Myocyte (in vitro differentiated cells): ENCODE measurements at regions not wholly inside any gene's neighbourhood (a gene's known extent, or its start where the extent isn't known, plus 50 kb on each side); places are given as distances from the start of the nearest gene placed in this dataset.
"Not testable (repeated sequence)": the region's sequence is repeated elsewhere in the genome, so short reads cannot be mapped to it uniquely, and the experiment has no call there.

Experiments used
- DNase-seq: peaks from one replicate; pipeline ENCODE4 v3.0.0-alpha.2; 2012; ENCODE audit warnings: low read depth

DNA sequence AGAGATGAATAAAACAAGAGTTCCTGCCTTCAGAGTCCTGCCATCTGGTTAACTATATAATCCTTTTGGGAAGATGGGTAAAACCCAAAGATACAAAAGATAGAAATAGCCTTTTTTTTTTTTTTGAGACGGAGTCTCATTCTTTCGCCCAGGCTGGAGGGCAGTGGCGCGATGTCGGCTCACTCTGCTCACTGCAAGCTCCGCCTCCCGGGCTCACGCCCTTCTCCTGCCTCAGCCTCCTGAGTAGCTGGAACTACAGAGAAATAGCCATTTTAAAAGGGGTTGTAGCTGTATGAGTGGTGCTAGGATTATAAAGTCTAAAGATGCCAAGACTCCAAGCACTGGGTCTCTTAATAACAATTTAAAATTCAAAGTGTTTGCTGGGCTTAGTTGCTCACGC is 97.2 kb downstream of the KDR start:
- DNase-seq, result no peak

- no peak for DNase-seq
Observed at GRCh38 chr4:55027596-55027995, 97.8 kb downstream of the KDR start.

GRCh38 chr4:55025456-55025855 is 99.9 kb downstream of the KDR start:
- DNase-seq, result not testable (repeated sequence)

- DNase-seq, result no peak
Observed at GRCh38 chr4:55023030-55023429, 102.4 kb downstream of the KDR start.

- no peak for DNase-seq
Observed at GRCh38 chr4:55021214-55021613, 104.2 kb downstream of the KDR start.

GRCh38 chr4:55020131-55020530 is 105.3 kb downstream of the KDR start:
- DNase-seq, result no peak

GRCh38 chr4:55018978-55019377 is 106.4 kb downstream of the KDR start:
- no peak for DNase-seq

DNA sequence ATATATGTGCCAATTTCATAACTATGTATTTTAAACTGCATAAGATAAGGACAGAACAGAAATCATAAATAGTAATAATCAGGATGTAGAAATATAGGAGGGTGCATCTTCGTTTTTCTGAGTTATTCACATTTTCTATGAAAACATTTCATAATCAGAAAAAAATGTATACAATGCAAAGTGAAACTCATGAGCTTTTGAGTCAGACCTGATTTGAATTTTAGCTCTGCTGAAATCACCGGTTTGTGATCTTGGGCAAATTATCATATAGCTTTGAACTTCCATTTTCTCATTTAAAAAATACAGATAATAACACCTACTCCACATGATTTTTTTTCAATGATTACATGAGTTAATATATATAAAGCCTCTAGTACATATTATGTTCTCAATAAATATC is 106.9 kb downstream of the KDR start:
- no peak for DNase-seq

- DNase-seq, result no peak
Observed at GRCh38 chr4:55017406-55017805, 108.0 kb downstream of the KDR start.

DNA sequence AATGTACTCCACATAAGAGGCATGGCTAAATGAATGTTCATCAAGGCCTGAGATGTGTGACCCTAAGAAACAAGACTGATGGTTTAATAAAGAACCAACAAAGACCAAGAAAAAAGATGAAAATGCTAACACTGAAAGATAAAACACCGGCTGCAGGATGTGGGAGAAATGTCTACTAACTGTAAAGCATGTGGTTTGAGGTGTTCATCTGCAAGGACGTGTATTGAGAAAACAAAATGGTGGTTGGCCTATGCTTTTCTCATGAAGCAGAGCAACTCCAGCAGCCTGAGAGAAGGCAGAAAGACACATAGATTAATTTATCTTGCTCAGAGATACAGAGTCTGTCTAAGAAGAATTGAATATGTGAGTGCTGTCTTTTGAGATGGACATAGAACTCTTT is 109.3 kb downstream of the KDR start:
- DNase-seq, result no peak

GRCh38 chr4:55014876-55015275 is 110.5 kb downstream of the KDR start:
- DNase-seq, result no peak

GRCh38 chr4:55013431-55013955 is 111.9 kb downstream of the KDR start:
- peak; percentile 20 for DNase-seq

DNA sequence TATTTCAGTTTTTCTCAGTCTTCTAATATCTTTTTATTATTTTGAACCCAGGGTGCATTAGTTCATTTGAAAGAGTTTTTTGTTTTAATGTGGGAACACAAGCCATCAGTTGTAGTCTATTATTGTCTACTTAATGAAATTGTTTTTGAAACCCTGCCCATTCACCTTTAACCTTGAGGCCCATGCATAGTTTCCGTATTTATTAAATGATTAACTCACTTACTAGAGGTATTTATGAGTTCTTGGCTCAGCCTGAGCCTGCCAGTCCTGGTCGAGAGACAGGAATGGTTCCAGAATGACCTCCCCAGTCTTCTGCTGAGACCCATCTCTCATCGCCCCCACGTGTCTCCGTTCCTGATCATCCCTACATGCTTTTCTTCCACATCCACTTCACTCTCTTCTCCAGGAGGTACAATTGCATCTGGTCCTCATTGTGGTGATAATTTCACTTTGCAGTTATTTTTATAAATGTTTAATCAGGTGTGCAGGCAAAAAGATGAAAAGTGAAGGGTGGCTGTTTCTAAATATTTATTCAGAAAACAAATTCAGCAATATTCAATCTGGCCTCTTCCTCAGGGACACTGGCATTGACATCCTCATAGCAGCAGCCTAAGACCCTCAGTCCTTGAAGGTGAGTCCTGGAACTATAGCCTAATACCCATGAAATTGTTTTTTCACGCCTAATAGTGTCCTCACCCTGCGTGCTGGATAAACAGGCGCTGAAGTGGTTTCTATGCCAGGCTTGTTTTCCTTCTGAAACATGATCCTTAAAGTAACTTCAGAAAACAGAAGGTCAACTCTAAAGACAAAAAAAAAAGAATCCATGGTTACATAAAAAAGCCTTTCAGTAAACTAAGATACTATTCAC is 112.8 kb downstream of the KDR start:
- DNase-seq, result peak; percentile 15

- DNase-seq, result no peak
Observed at GRCh38 chr4:55011761-55012160, 113.6 kb downstream of the KDR start.

DNA sequence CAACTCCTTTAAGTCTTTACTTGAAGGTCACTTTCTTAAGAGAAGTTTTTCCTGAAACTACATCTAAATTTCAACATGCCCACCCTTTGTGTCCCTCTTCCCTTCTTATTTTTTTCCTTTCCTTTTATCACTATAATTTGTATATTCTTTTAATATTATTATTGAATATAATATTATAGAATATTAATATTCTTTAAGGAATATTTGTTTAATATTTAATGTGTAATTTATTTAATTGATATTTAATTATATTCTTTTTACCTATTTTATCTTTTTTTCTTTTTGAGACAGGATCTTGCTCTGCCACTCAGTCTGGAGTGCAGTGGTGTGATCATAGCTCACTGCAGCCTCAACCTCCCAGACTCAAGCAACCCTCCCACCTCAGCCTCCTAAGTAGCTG is 114.8 kb downstream of the KDR start:
- DNase-seq, result no peak

DNA sequence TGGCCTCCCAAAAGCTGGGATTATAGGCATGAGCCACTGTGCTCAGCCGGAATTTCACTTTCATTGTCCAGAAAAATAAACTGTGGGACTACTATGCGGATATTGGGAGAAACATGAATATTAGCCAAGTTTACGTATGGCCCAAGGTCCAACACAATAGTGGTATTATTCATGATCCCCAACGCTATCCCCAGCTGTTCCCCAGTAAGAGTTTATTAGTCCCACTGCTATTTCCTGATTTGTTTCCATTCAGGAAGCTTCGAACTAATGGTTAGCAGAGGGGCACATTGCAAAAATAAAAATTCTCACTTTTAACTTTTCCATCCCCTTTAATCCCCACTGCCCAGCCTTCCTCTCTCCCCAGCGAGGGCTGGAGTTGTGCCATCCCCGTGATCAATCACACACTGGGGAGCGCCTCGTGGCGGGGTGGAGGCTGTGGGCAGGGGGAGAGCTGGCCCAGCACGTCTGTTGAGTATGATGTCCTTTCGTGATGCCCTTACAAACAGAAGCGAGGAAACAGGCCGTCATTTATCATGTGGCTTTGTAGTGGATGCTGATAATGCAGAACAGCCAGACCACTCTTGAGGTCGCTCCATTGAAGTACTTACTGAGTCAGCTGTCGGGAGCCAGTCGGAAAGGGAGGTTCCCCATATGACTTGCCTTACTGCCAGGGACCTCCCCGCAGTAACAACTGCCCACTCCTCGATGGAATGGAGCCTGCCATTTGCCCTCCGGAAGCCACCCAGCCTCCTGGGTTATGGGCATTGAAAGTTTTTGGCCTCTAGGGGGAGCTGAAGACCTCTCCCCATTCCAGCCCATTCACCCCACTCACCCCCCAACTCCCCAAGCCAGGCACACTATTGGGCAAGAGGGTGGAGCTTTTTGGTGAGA is 117.0 kb downstream of the KDR start:
- no peak for DNase-seq

DNA sequence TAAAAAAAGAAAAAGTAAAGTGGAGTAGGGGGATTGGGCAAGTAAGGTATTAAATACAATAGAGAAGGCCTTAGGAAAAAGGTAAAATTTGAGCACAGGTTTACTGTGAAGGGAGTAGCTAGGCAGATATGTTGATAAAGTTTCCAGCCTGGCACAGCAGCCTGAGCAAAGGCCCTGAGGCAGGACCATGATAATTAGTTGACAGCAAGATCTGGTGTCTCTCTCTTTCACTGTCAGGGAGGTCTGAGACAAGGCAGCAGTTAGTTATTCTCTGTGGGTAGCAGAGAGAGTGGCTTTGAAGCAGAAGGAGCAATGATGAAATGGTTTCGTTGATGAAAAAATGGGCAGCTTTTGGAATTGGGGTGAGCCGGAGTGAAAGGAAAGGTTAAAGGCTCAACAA is 119.5 kb downstream of the KDR start:
- no peak for DNase-seq

DNA sequence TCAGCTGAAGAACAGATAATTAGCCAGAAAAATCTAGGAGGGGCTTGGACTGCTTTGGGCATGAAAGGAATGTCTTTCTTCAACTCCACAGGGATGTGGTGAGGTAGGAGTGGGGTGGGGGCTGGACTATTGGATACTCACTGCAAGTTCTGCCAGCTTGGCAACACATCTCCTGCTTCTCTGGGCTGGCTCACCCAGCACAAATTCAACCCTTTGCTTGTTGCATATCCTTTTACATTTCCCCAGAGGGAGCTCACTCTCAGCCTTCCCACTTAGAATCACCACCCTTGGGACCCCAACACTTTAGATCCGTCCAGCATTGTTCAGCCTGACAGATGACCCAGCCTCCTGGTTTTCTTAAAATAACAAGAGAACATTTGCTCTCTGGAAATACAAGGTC is 120.6 kb downstream of the KDR start:
- DNase-seq, result peak; percentile 26

DNA sequence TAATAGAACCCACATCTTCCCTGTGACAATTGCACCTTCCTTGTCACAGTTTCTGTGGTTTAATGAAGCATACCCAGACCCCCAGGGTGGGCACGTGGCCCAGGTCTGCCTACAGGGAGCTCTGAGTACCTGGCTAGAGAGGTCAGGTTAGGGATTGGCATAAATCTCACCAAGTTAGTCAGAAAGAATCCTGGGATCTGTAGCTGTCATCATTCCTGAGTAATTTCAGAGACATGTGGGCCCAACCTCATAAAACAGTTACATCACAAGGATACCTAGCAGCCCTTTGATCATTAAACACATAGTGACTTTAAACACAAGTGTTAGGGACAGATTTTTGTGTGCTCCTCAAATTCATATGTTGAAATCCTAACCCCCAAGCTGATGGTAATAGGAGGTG is 123.0 kb downstream of the KDR start:
- DNase-seq, result no peak

DNA sequence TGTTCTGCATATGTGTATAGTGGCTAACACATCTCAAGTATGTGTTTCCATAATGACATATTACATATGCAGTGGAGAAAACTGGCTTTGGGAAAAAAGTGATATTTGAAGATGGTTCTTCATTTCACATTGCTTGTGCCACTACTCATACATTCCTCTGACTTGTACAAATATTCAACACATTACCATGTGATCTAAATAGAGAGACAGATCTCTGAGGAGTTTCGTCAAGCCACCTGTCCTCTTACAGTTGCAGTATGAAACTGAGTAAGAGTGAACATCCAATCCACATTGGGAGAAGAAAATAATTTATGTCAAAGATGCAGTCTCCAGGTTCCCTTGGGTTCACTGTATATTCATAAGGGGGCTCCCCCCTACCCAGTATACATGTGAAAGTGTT is 123.9 kb downstream of the KDR start:
- peak; percentile 10 for DNase-seq

DNA sequence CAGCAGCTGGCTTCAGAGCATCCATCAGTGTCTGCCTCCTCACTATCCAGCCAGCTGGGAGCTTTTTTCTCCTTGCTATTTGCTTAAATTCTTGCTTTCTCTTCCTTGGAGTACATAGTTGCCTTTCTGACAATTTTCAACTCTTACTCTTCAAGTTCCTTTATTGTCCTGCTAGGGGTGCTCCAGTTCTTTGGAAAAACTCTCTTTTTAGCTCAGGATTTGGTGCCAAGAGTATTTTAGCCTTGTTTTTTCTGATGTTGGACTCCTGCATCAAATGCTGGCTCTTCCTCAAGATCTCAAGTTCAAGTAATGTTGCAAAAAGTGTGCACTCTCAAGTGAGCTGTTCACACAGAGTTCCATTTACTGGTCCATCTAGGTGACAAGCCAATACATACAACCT is 126.4 kb downstream of the KDR start:
- peak; percentile 28 for DNase-seq

GRCh38 chr4:54993473-54994026 is 131.8 kb downstream of the KDR start:
- not testable (repeated sequence) for DNase-seq
